C4-2B (cell line): ENCODE measurements at regions not wholly inside any gene's neighbourhood (a gene's known extent, or its start where the extent isn't known, plus 50 kb on each side); places are given as distances from the start of the nearest gene placed in this dataset.

Source experiments
- H3K27ac ChIP-seq: fragments of 450-650 bp; 2 replicates; pipeline ENCODE4 v1.5.1; 2017
- ZFX ChIP-seq: fragments of 450-650 bp; IDR thresholded peaks from 2 replicates; pipeline ENCODE4 v1.6.1; 2017
- TF ChIP-seq, protein P1 (sequence below): fragments of 450-650 bp; conservative IDR thresholded peaks from 2 replicates; pipeline ENCODE4 v1.5.1; 2017; ENCODE audit warnings: mild to moderate bottlenecking

DNA sequence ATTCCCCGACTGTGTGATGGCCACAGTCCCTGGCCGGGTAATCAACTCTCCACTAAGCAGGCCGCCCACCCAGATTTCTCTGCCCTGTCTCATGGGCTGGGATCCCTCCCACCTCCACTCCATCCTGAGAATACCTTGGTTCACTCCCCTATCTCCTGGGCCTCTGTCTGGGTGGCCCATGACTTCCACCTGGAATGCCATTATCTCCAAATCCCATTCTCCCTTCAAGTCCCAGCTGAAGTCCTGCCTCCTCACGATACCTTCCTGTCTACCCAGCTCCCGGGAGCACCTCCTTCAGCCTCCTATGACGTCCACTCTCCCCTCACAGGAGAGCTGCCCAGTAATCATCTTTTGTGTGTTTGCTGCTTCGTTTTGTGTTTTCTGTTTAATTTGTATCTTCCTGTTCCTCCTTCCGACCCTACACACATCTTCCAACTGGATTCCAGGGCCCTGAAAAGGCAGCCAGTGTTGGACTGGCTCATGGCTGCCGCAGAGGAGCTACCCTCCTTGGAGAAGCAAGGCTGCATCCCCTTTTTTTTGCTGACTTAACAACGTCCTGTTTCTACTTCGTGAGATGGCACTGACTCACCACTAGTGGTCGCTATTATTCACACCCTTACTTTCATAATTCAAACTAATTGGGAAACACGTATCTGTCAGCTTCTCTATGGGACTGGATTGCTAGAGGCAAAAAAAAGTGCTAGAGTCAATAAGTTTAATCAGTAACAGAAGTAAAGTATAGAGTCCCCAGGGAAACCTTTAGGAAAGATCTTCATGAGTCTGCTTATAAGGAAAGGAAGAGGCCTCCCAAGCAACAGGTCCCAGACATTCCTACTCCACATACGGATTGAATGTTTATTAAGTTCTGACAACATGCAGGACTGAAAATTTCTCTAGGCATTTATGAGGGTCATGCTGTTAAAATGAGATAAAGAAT lies 171.9 kb upstream of the GATA6 start:
- peak overlapping the region; percentile 7; the same call in 1 of the 2 replicates for H3K27ac ChIP-seq
- TF ChIP-seq, protein P1, sequence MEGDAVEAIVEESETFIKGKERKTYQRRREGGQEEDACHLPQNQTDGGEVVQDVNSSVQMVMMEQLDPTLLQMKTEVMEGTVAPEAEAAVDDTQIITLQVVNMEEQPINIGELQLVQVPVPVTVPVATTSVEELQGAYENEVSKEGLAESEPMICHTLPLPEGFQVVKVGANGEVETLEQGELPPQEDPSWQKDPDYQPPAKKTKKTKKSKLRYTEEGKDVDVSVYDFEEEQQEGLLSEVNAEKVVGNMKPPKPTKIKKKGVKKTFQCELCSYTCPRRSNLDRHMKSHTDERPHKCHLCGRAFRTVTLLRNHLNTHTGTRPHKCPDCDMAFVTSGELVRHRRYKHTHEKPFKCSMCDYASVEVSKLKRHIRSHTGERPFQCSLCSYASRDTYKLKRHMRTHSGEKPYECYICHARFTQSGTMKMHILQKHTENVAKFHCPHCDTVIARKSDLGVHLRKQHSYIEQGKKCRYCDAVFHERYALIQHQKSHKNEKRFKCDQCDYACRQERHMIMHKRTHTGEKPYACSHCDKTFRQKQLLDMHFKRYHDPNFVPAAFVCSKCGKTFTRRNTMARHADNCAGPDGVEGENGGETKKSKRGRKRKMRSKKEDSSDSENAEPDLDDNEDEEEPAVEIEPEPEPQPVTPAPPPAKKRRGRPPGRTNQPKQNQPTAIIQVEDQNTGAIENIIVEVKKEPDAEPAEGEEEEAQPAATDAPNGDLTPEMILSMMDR = peak; percentile 95
- no peak for TF ChIP-seq ZFX

DNA sequence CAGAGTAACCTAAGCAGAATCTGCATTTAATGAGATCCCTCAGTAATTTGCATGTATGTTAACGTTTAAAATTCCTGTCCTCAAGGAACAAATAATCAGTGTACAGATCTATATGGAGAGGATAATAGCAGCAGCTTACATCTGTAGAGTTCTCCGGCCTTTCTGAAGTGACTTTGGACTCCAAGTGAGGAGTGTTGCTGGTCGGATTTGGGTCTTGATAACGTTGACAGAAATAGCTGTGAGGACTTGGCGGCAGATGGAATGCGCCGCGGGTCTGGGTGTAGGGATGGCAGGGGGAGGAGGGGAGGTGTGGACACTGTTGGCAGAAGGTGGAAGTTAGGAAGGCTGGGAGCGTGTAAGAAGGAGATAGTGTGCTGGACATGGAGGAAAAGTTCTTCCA lies 170.9 kb upstream of the GATA6 start:
- no peak for TF ChIP-seq ZFX
- TF ChIP-seq, protein P1 = no peak
- no peak overlapping the region for H3K27ac ChIP-seq

DNA sequence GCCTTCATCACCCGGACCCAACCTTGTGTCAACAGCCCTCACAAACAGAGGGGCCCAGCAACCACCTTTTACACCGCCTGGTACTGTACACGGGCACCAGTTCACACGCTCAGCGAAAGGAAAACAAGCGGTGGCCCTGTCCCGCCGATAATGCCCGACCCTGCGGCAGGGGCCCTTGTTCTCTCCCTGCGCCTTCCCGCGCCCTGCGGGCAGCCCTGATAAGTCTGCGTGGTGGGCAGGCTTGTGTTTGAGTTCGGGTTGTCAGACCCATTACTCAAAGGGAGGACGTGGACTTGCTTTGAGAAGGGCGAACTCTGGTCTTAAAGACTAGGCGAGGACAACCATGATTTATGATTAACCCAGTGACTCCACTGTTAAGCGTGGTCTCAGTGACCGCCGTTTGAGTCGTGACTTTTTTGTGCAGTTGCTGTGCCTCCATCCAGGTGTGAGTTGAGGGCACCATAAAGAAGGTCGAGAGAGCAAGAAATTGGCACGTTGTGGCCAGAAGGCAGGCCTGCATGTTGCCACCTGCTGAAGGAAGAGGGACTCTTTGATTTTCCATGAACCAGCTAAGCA lies 167.4 kb upstream of the GATA6 start:
- no peak for TF ChIP-seq ZFX
- TF ChIP-seq, protein P1 = no peak
- H3K27ac ChIP-seq = no peak overlapping the region

DNA sequence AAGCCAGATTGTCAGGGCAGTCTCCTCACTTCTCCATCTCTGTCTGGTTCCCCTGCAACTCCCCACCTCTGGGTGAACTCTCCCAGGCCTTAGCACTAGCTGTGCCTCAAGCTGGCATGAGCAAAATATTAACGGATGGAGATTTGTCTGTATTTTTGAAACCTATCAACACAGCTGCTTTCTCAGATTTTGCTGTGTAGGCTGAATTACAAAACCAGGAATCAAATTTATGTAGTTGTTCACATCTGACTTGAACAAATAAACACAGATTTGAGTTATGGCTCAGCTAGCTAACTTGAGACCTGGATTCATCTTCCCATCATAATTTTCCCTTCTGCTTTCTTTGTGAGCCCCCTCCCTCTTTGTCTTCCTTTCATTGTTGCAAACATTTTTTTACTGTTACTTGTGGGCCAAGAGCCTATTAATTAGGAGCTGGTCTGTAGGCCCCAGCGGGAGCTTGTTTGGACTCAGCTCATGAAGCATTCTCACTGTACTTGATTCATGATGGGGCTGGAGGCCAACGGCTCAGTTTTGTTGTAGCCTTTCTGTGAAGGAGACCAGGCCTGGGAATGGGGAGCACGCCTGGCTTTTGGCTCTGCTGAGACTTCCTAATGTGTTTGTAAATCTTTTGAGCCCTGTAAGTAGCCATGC lies 164.1 kb upstream of the GATA6 start:
- TF ChIP-seq ZFX = no peak
- TF ChIP-seq, protein P1 = no peak
- no peak overlapping the region for H3K27ac ChIP-seq

DNA sequence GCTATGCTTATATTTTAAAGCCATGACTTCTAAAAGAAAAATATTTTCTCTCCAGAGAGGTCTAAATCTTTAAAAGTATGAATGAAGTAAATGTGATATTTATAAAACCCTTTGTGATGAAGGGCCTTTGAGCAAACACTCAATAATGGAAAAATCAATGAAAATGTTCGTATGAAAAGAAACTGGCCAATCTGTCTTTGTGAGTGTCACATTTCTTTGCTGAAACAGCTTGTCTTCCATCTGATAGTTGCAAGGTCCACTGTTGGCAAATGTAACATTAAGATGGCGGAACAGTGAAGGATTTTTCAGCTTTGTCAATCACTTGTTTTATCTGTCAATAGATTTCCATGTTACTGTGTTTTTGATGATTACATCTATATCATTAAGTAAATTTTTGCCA lies 162.9 kb upstream of the GATA6 start:
- TF ChIP-seq, protein P1 = no peak
- TF ChIP-seq ZFX = no peak
- H3K27ac ChIP-seq = no peak overlapping the region

DNA sequence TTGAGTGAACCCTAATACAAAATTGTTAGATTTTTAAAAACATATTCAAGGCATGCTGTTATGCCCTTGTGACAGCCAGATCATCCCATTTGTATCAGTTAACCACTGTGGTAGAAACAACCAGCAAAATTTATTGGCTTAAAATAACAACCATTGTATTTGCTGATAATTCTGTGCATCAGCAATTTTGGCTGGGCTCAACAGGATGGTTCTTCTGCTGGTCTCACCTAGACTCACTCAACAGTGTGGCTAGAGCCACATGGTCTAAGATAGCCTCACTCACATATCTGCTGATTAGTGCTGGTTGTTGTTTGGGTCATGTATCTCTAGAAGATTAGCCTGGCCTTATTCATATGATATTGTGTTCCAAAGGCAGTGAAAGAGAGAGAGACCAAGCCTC lies 160.1 kb upstream of the GATA6 start:
- no peak overlapping the region for H3K27ac ChIP-seq
- TF ChIP-seq ZFX = no peak
- TF ChIP-seq, protein P1 = no peak

DNA sequence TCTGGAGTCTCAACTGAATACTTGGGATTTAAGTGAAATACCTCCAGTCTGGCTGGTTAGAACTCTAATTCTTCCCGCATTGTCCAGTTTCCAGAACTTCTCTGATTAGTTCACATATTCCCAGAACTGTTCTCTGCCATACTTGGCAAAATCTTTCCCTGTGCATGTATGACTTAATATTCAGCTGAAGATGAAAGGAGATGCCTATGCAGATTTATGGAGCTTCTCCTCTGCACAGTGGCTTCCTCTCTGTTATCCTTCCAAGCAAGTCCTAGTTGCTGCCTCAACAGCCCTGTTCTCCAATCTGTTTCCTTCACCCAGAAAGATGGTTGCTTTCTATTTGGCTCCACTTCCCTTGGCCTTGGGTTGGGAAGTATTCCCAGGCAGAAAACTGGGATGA lies 155.4 kb upstream of the GATA6 start:
- no peak overlapping the region for H3K27ac ChIP-seq
- TF ChIP-seq ZFX = no peak
- TF ChIP-seq, protein P1 = no peak
